Hepatocyte (in vitro differentiated cells): ENCODE measurements at regions not wholly inside any gene's neighbourhood (a gene's known extent, or its start where the extent isn't known, plus 50 kb on each side); places are given as distances from the start of the nearest gene placed in this dataset.

ENCODE experiments used
- DNase-seq: peaks from one replicate; pipeline ENCODE4 v3.0.0-alpha.2; 2016; ENCODE audit warnings: low spot score
- H2AFZ ChIP-seq: fragments of 200-600 bp; sonication (generic); 2 replicates; pipeline ENCODE4 v1.6.0; 2016; ENCODE audit warnings: antibody characterized with exemption, mild to moderate bottlenecking
- H3K27ac ChIP-seq: fragments of 200-600 bp; sonication (generic); 2 replicates; pipeline ENCODE4 v1.5.1; 2016; ENCODE audit warnings: mild to moderate bottlenecking
- H3K27me3 ChIP-seq: fragments of 200-600 bp; sonication (generic); 2 replicates; pipeline ENCODE4 v1.6.1; 2016
- H3K36me3 ChIP-seq: fragments of 200-600 bp; sonication (generic); replicated peaks from 2 replicates; pipeline ENCODE4 v1.5.1; 2016; ENCODE audit warnings: low read depth; ENCODE audit not compliant: insufficient read depth
- H3K4me1 ChIP-seq: fragments of 200-600 bp; sonication (generic); 2 replicates; pipeline ENCODE4 v1.5.1; 2016; ENCODE audit warnings: mild to moderate bottlenecking, moderate library complexity; ENCODE audit not compliant: insufficient read depth
- H3K4me2 ChIP-seq: fragments of 200-600 bp; sonication (generic); 2 replicates; pipeline ENCODE4 v1.6.0; 2016
- H3K4me3 ChIP-seq: fragments of 200-600 bp; sonication (generic); 2 replicates; pipeline ENCODE4 v1.5.1; 2016; ENCODE audit warnings: mild to moderate bottlenecking
- H3K79me2 ChIP-seq: fragments of 200-600 bp; sonication (generic); 2 replicates; pipeline ENCODE4 v1.6.0; 2017; ENCODE audit warnings: mild to moderate bottlenecking
- H3K9me2 ChIP-seq: fragments of 200-600 bp; sonication (generic); replicated peaks from 2 replicates; pipeline ENCODE4 v1.6.0; 2017; ENCODE audit warnings: mild to moderate bottlenecking; ENCODE audit not compliant: insufficient read depth
- H3K9me3 ChIP-seq: fragments of 200-600 bp; sonication (generic); 2 replicates; pipeline ENCODE4 v1.5.1; 2016; ENCODE audit warnings: low read depth, mild to moderate bottlenecking
- H4K20me1 ChIP-seq: fragments of 200-600 bp; sonication (generic); 2 replicates; pipeline ENCODE4 v1.6.0; 2016; ENCODE audit warnings: mild to moderate bottlenecking; ENCODE audit not compliant: insufficient read depth, poor library complexity, severe bottlenecking
- CTCF ChIP-seq: fragments of 200-600 bp; sonication (generic); IDR thresholded peaks from 2 replicates; pipeline ENCODE4 v1.5.1; 2016; ENCODE audit warnings: antibody characterized with exemption, mild to moderate bottlenecking; ENCODE audit not compliant: poor library complexity
- EZH2 ChIP-seq: fragments of 200-600 bp; sonication (generic); IDR thresholded peaks from 2 replicates; pipeline ENCODE4 v1.6.1; 2016; ENCODE audit warnings: antibody characterized with exemption, mild to moderate bottlenecking, borderline replicate concordance
- EZH2phosphoT487 ChIP-seq: fragments of 200-600 bp; sonication (generic); IDR thresholded peaks from one replicate; pipeline ENCODE4 v1.6.1; 2018; ENCODE audit warnings: antibody characterized with exemption, mild to moderate bottlenecking, low read depth, moderate library complexity; ENCODE audit not compliant: unreplicated experiment, severe bottlenecking
- WGBS: methylation state at CpG from one replicate; pipeline ENCODE4 v1.1.6; 2016; ENCODE audit warnings: low lambda C conversion rate; ENCODE audit errors: missing lambda C conversion rate; 5-methylcytosine and 5-hydroxymethylcytosine counted together

- no peaks in the 10 kb centered on the region for H3K27me3 ChIP-seq
- H3K9me2 ChIP-seq: no peaks in the 10 kb centered on the region
- H2AFZ ChIP-seq: no peak overlapping the region
- no peaks in the 10 kb centered on the region for H3K9me3 ChIP-seq
- H4K20me1 ChIP-seq: no peaks in the 10 kb centered on the region
- H3K27ac ChIP-seq: peak overlapping the region; percentile 54
- H3K4me3 ChIP-seq: no peak overlapping the region
- DNase-seq: no peak
- WGBS: 41% methylated on average over 4 of the region's 4 CpGs
- H3K4me1 ChIP-seq: peaks cover 19% of the 10 kb centered on the region
- peak overlapping the region; percentile 51 for H3K4me2 ChIP-seq
- H3K36me3 ChIP-seq: no peaks in the 10 kb centered on the region
- H3K79me2 ChIP-seq: no peaks in the 10 kb centered on the region
- TF ChIP-seq CTCF (no peak), EZH2phosphoT487 (no peak), EZH2 (no peak)
Measured at GRCh38 chr18:61653823-61654551, 238.8 kb downstream of the RNF152 start.

- H3K79me2 ChIP-seq: no peaks in the 10 kb centered on the region
- no peaks in the 10 kb centered on the region for H4K20me1 ChIP-seq
- no peaks in the 10 kb centered on the region for H3K9me2 ChIP-seq
- H3K9me3 ChIP-seq: no peaks in the 10 kb centered on the region
- H3K4me2 ChIP-seq: no peak overlapping the region
- H3K4me1 ChIP-seq: peaks cover 19% of the 10 kb centered on the region
- no peak overlapping the region for H3K4me3 ChIP-seq
- H3K27me3 ChIP-seq: no peaks in the 10 kb centered on the region
- DNase-seq: no peak
- peak overlapping the region; percentile 26 for H2AFZ ChIP-seq
- TF ChIP-seq CTCF (no peak), EZH2 (no peak), EZH2phosphoT487 (no peak)
- WGBS: 81% methylated on average over 4 of the region's 4 CpGs
- no peak overlapping the region for H3K27ac ChIP-seq
- no peaks in the 10 kb centered on the region for H3K36me3 ChIP-seq
Measured at GRCh38 chr18:61651880-61652268, 240.9 kb downstream of the RNF152 start.

DNA sequence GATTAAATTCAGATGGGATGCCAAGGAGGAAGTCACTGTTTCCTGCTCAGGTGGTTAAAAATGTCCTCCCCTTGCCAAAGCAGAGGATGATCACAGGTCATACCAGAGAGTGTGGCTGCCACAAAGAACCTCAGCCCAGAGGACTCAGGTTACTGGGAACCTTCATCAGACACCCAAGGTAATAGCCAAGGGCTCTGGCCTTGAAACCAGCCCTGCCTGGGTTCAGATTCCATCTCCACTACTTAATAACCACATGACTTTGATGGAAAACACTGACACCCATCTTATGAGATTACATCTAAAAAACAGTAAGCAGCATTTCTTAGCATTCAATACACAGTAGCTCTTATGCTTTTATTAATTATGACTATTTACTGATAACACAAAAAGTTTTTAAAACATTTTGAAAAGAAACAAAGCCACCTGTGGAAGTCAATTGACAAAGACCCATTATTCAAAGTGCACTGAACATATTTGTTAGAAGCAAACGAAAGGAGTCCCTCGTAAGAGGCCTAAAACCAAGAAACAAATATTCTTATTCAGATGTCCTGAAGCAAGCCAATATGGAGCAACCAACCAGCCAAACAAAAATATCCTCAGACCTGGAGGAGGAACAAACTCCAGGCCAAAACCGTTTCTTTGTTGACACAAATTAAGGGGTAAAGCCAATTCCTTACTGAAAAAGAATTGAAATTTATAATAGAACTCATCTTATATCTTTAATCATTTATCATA, 241.5 kb downstream of the RNF152 start:
- Histone ChIP-seq H4K20me1 (no peaks in the 10 kb centered on the region), H3K4me2 (no peak overlapping the region), H3K27me3 (no peaks in the 10 kb centered on the region), H3K9me3 (no peaks in the 10 kb centered on the region), H2AFZ (no peak overlapping the region), H3K9me2 (no peaks in the 10 kb centered on the region), H3K27ac (peak overlapping the region; percentile 21), H3K36me3 (no peaks in the 10 kb centered on the region), H3K4me1 (peaks cover 19% of the 10 kb centered on the region), H3K79me2 (no peaks in the 10 kb centered on the region), H3K4me3 (no peak overlapping the region)
- TF ChIP-seq EZH2phosphoT487 (no peak), EZH2 (no peak), CTCF (no peak)
- 61% methylated on average over 3 of the region's 3 CpGs for WGBS
- no peak for DNase-seq
